Neural crest cell (in vitro differentiated cells): ENCODE measurements at regions not wholly inside any gene's neighbourhood (a gene's known extent, or its start where the extent isn't known, plus 50 kb on each side); places are given as distances from the start of the nearest gene placed in this dataset.

ENCODE experiments used
- DNase-seq: peaks from one replicate; pipeline ENCODE4 v3.0.0; 2021; ENCODE audit warnings: low read depth, mixed read lengths, low spot score
- H3K27ac Mint-ChIP-seq: one replicate; pipeline ENCODE4 v1.8.0; 2021; ENCODE audit warnings: mild to moderate bottlenecking, mixed read lengths; ENCODE audit not compliant: unreplicated experiment
- H3K27me3 Mint-ChIP-seq: 2 replicates; pipeline ENCODE4 v1.8.0; 2021; ENCODE audit warnings: low read depth, mild to moderate bottlenecking, mixed read lengths
- H3K36me3 Mint-ChIP-seq: 2 replicates; pipeline ENCODE4 v1.8.0; 2021; ENCODE audit warnings: low read depth, mild to moderate bottlenecking, mixed read lengths
- H3K4me1 Mint-ChIP-seq: 2 replicates; pipeline ENCODE4 v1.8.0; 2021; ENCODE audit warnings: mixed read lengths
- H3K4me3 Mint-ChIP-seq: one replicate; pipeline ENCODE4 v1.8.0; 2021; ENCODE audit warnings: mild to moderate bottlenecking, mixed read lengths
- H3K9me3 Mint-ChIP-seq: 2 replicates; pipeline ENCODE4 v1.8.0; 2021; ENCODE audit warnings: mixed read lengths
- CTCF ChIP-seq: fragments of 200-600 bp; sonication (generic); conservative IDR thresholded peaks from 2 replicates; pipeline ENCODE4 v1.5.0; 2021; ENCODE audit warnings: antibody characterized with exemption, mild to moderate bottlenecking

DNA sequence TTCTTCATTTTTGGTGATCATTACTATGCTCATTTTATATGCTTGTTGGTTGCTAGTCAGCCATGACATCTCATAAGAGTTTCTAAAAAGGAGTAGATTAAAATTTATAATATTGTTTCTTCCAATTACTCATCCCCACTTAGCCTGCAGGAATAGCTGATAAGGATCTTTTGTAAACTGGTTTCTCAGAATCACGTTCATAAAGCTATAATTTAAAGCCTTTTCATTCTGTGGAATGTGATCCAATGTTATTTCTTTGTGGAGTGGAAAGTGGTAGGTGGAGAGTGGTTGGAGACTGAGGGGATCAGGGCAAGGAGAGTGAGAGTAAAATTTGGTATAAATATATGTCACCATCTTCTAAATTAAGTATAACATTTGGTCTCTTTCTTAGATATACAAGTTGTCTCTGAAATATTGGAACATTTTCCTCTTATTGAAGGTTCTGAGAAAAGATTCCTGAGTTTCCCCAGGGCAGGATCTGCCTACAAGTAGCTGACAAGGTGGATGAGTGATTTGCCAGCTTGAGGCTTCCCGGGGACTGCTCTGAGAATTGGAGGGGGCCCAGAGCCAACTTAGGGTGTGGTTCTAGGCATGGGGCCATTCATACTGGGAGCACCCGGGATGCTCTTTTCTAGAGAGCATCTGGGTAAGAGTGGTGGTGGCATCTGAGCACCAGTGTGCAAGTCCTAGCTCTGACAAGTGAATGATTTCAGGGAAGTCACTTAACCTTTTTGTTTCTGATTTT, 116.4 kb downstream of the TBX19 start:
- Mint-ChIP-seq H3K4me1 (peaks cover 18% of the 10 kb centered on the region), H3K27me3 (no peaks in the 10 kb centered on the region), H3K27ac (no peak overlapping the region), H3K4me3 (no peak overlapping the region), H3K36me3 (no peaks in the 10 kb centered on the region), H3K9me3 (no peaks in the 10 kb centered on the region)
- no peak for DNase-seq
- TF ChIP-seq CTCF = no peak

- TF ChIP-seq CTCF = no peak
- no peaks in the 10 kb centered on the region for H3K36me3 Mint-ChIP-seq
- no peaks in the 10 kb centered on the region for H3K27me3 Mint-ChIP-seq
- H3K27ac Mint-ChIP-seq = no peak overlapping the region
- no peak for DNase-seq
- H3K4me1 Mint-ChIP-seq = peaks cover 18% of the 10 kb centered on the region
- H3K4me3 Mint-ChIP-seq = no peak overlapping the region
- H3K9me3 Mint-ChIP-seq = no peaks in the 10 kb centered on the region
Measured at GRCh38 chr1:168396508-168396907, 115.8 kb downstream of the TBX19 start.

DNA sequence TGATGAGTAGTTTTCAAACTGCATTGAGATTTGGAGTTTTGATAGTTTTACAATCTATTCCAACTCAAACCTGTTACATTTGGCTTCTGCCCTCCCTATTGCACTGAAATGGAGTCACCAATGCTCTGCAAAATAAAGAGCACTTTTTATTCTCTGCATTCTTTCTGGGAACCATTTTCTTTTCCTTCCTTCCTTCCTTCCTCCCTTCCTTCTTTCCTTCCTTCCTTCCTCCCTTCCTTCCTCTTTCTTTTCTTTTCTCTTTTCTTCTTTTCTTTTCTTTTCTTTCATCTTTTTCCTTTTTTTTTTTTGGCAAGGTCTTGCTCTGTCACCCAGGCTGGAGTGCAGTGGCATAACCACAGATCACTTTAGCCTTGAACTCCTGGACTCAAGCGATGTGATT, 114.2 kb downstream of the TBX19 start:
- no peak overlapping the region for H3K27ac Mint-ChIP-seq
- TF ChIP-seq CTCF = no peak
- DNase-seq = no peak
- no peaks in the 10 kb centered on the region for H3K36me3 Mint-ChIP-seq
- H3K27me3 Mint-ChIP-seq = no peaks in the 10 kb centered on the region
- no peaks in the 10 kb centered on the region for H3K9me3 Mint-ChIP-seq
- peaks cover 18% of the 10 kb centered on the region for H3K4me1 Mint-ChIP-seq
- no peak overlapping the region for H3K4me3 Mint-ChIP-seq

GRCh38 chr1:168392958-168393549, 112.4 kb downstream of the TBX19 start:
- Mint-ChIP-seq H3K9me3 (no peaks in the 10 kb centered on the region), H3K36me3 (no peaks in the 10 kb centered on the region), H3K27me3 (peaks cover 2% of the 10 kb centered on the region), H3K4me1 (peaks cover under 1% of the 10 kb centered on the region), H3K4me3 (no peak overlapping the region), H3K27ac (no peak overlapping the region)
- TF ChIP-seq CTCF = no peak
- no peak for DNase-seq

DNA sequence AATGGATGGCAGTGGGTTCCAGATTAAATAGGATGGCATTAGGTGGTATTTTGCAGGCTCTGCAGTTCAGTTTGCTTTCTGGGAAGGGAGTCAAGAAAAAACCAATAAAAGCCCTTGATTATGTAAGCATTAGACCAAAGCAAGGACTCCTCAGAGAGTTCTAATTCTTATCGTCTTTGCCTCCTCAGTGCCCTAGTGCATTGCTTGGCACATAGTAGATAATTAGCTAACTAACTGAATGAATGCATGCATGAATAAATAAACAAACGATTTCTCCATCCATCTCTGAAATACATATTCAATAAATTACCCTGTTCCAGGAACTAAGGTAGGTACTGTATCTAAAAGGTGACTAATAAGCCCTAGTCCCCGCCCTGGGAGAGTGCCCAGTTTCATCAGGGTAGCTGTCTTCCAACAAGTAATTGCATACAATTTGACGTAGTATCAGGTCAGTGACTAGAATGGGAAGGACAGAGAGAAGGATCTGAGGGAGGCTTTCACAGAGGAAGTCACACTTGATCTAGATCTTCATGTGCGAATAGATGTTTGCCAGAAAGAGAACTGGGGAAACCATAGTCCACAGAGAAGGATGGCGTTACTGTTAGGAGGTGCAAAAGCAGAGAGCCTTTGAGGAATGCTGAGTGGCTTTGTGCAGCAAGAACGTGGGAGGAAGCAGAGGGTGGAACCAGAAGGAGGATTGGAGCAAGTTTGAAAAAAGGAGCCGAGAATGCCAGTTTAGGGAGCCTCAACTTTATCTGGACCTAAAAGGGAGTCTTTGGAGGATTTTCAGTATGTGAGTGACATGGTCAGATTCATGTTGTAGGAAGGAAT, 111.4 kb downstream of the TBX19 start:
- TF ChIP-seq CTCF = no peak
- Mint-ChIP-seq H3K4me1 (peaks cover 9% of the 10 kb centered on the region), H3K36me3 (no peaks in the 10 kb centered on the region), H3K9me3 (no peaks in the 10 kb centered on the region), H3K27me3 (peaks cover 12% of the 10 kb centered on the region), H3K4me3 (no peak overlapping the region), H3K27ac (no peak overlapping the region)
- no peak for DNase-seq
